ENCODE measurements at regions not wholly inside any gene's neighbourhood (a gene's known extent, or its start where the extent isn't known, plus 50 kb on each side); places are given as distances from the start of the nearest gene placed in this dataset.

- DNase-seq, result no peak
- in situ Hi-C loops (cut with HindIII; ENCODE audit: low pct_ligation_motif_present, low pct_unique_long_range_greater_than_20kb, low sequenced_read_pairs), result no loop called here
Observed at GRCh38 chr1:72606216-72606810, 324.0 kb upstream of the NEGR1 start.

- DNase-seq, result no peak
- in situ Hi-C loops (cut with HindIII; ENCODE audit: low pct_ligation_motif_present, low pct_unique_long_range_greater_than_20kb, low sequenced_read_pairs), result no loop called here
Observed at GRCh38 chr1:72601035-72601674, 318.8 kb upstream of the NEGR1 start.

GRCh38 chr1:72586023-72586685, 303.8 kb upstream of the NEGR1 start:
- in situ Hi-C loops (cut with HindIII; ENCODE audit: low pct_ligation_motif_present, low pct_unique_long_range_greater_than_20kb, low sequenced_read_pairs), result no loop called here

GRCh38 chr1:72579629-72580028, 297.3 kb upstream of the NEGR1 start:
- in situ Hi-C loops (cut with HindIII; ENCODE audit: low pct_ligation_motif_present, low pct_unique_long_range_greater_than_20kb, low sequenced_read_pairs), result no loop called here
- no peak for DNase-seq

More at GRCh38 chr1:72586023-72586685, 303.8 kb upstream of the NEGR1 start:
- no peak for DNase-seq

- in situ Hi-C loops (cut with HindIII; ENCODE audit: low pct_ligation_motif_present, low pct_unique_long_range_greater_than_20kb, low sequenced_read_pairs), result no loop called here
- DNase-seq, result no peak
Observed at GRCh38 chr1:72570815-72571214, 288.5 kb upstream of the NEGR1 start.

- DNase-seq, result no peak
Observed at GRCh38 chr1:72568113-72568512, 285.8 kb upstream of the NEGR1 start.

GRCh38 chr1:72567521-72567920, 285.2 kb upstream of the NEGR1 start:
- in situ Hi-C loops (cut with HindIII; ENCODE audit: low pct_ligation_motif_present, low pct_unique_long_range_greater_than_20kb, low sequenced_read_pairs), result no loop called here
- peak; percentile 2 for DNase-seq

More at GRCh38 chr1:72568113-72568512, 285.8 kb upstream of the NEGR1 start:
- in situ Hi-C loops (cut with HindIII; ENCODE audit: low pct_ligation_motif_present, low pct_unique_long_range_greater_than_20kb, low sequenced_read_pairs), result no loop called here

GRCh38 chr1:72564749-72565148, 282.4 kb upstream of the NEGR1 start:
- no peak for DNase-seq
- in situ Hi-C loops (cut with HindIII; ENCODE audit: low pct_ligation_motif_present, low pct_unique_long_range_greater_than_20kb, low sequenced_read_pairs), result no loop called here

GRCh38 chr1:72557446-72558049, 275.2 kb upstream of the NEGR1 start:
- in situ Hi-C loops (cut with HindIII; ENCODE audit: low pct_ligation_motif_present, low pct_unique_long_range_greater_than_20kb, low sequenced_read_pairs), result no loop called here

GRCh38 chr1:72547412-72547811, 265.1 kb upstream of the NEGR1 start:
- DNase-seq, result no peak

More at GRCh38 chr1:72557446-72558049, 275.2 kb upstream of the NEGR1 start:
- DNase-seq, result peak; percentile 56

GRCh38 chr1:72540674-72541073, 258.3 kb upstream of the NEGR1 start:
- in situ Hi-C loops (cut with HindIII; ENCODE audit: low pct_ligation_motif_present, low pct_unique_long_range_greater_than_20kb, low sequenced_read_pairs), result no loop called here

More at GRCh38 chr1:72547412-72547811, 265.1 kb upstream of the NEGR1 start:
- in situ Hi-C loops (cut with HindIII; ENCODE audit: low pct_ligation_motif_present, low pct_unique_long_range_greater_than_20kb, low sequenced_read_pairs), result no loop called here

GRCh38 chr1:72535470-72535869, 253.1 kb upstream of the NEGR1 start:
- no peak for DNase-seq
- in situ Hi-C loops (cut with HindIII; ENCODE audit: low pct_ligation_motif_present, low pct_unique_long_range_greater_than_20kb, low sequenced_read_pairs), result no loop called here

More at GRCh38 chr1:72540674-72541073, 258.3 kb upstream of the NEGR1 start:
- DNase-seq, result no peak

- no peak for DNase-seq
- in situ Hi-C loops (cut with HindIII; ENCODE audit: low pct_ligation_motif_present, low pct_unique_long_range_greater_than_20kb, low sequenced_read_pairs), result no loop called here
Observed at GRCh38 chr1:72530646-72531045, 248.3 kb upstream of the NEGR1 start.

- in situ Hi-C loops (cut with HindIII; ENCODE audit: low pct_ligation_motif_present, low pct_unique_long_range_greater_than_20kb, low sequenced_read_pairs), result no loop called here
- DNase-seq, result no peak
Observed at GRCh38 chr1:72526926-72527325, 244.6 kb upstream of the NEGR1 start.

GRCh38 chr1:72524021-72524420, 241.7 kb upstream of the NEGR1 start:
- DNase-seq, result no peak
- in situ Hi-C loops (cut with HindIII; ENCODE audit: low pct_ligation_motif_present, low pct_unique_long_range_greater_than_20kb, low sequenced_read_pairs), result no loop called here

- DNase-seq, result no peak
- in situ Hi-C loops (cut with HindIII; ENCODE audit: low pct_ligation_motif_present, low pct_unique_long_range_greater_than_20kb, low sequenced_read_pairs), result no loop called here
Observed at GRCh38 chr1:72521659-72522058, 239.3 kb upstream of the NEGR1 start.

GRCh38 chr1:72516826-72517225, 234.5 kb upstream of the NEGR1 start:
- DNase-seq, result no peak
- in situ Hi-C loops (cut with HindIII; ENCODE audit: low pct_ligation_motif_present, low pct_unique_long_range_greater_than_20kb, low sequenced_read_pairs), result no loop called here

- in situ Hi-C loops (cut with HindIII; ENCODE audit: low pct_ligation_motif_present, low pct_unique_long_range_greater_than_20kb, low sequenced_read_pairs), result no loop called here
- no peak for DNase-seq
Observed at GRCh38 chr1:72516264-72516663, 233.9 kb upstream of the NEGR1 start.

- in situ Hi-C loops (cut with HindIII; ENCODE audit: low pct_ligation_motif_present, low pct_unique_long_range_greater_than_20kb, low sequenced_read_pairs), result no loop called here
- no peak for DNase-seq
Observed at GRCh38 chr1:72498371-72498770, 216.0 kb upstream of the NEGR1 start.
